HEK293T (cell line): ENCODE measurements at regions not wholly inside any gene's neighbourhood (a gene's known extent, or its start where the extent isn't known, plus 50 kb on each side); places are given as distances from the start of the nearest gene placed in this dataset.

Source experiments
- ELF4 ChIP-seq: fragments of 450-650 bp; IDR thresholded peaks from 2 replicates; pipeline ENCODE4 v1.6.1; 2017; ENCODE audit warnings: antibody characterized with exemption
- FOXM1 ChIP-seq: fragments of 450-650 bp; IDR thresholded peaks from 2 replicates; pipeline ENCODE4 v1.6.1; 2017; ENCODE audit warnings: mild to moderate bottlenecking, borderline replicate concordance
- L3MBTL2 ChIP-seq: fragments of 450-650 bp; conservative IDR thresholded peaks from 2 replicates; pipeline ENCODE4 v1.6.1; 2016; ENCODE audit warnings: mild to moderate bottlenecking

- TF ChIP-seq L3MBTL2: no peak
- TF ChIP-seq FOXM1: no peak
- no peak for TF ChIP-seq ELF4
Measured at GRCh38 chr12:90396556-90396955, 558.4 kb downstream of the CCER1 start.
